Spinal cord (tissue), 9 donors: ENCODE measurements at regions not wholly inside any gene's neighbourhood (a gene's known extent, or its start where the extent isn't known, plus 50 kb on each side); places are given as distances from the start of the nearest gene placed in this dataset.

Experiments
- DNase-seq, 6 donors: peaks; one replicate each; pipeline versions ENCODE4 v3.0.0 to v3.0.0-alpha.2; 2013 to 2015; ENCODE audit warnings: low spot score in 6 of 6, low read depth in 4 of 6
- H3K27ac ChIP-seq: one replicate; pipeline ENCODE4 v1.5.1; 2013; ENCODE audit warnings: low read depth, low read length, control low read depth
- H3K27me3 ChIP-seq: one replicate; pipeline ENCODE4 v1.6.1; 2013; ENCODE audit warnings: low read length; ENCODE audit not compliant: control insufficient read depth, insufficient read depth
- H3K36me3 ChIP-seq: one replicate; pipeline ENCODE4 v1.6.1; 2013; ENCODE audit warnings: low read length; ENCODE audit not compliant: control insufficient read depth, insufficient read depth
- H3K4me1 ChIP-seq: one replicate; pipeline ENCODE4 v1.6.1; 2013; ENCODE audit warnings: low read length; ENCODE audit not compliant: control insufficient read depth, insufficient read depth
- H3K4me3 ChIP-seq: one replicate; pipeline ENCODE4 v1.5.1; 2013; ENCODE audit warnings: low read depth, low read length, control low read depth
- H3K9me3 ChIP-seq: one replicate; pipeline ENCODE4 v1.6.1; 2013; ENCODE audit warnings: low read length; ENCODE audit not compliant: control insufficient read depth, insufficient read depth
- WGBS: methylation state at CpG from one replicate; pipeline ENCODE4 v1.1.5; 2013; ENCODE audit warnings: missing lambda C conversion rate; ENCODE audit not compliant: insufficient coverage; 5-methylcytosine and 5-hydroxymethylcytosine counted together
- donor health status: healthy.

- no peak overlapping the region for H3K4me3 ChIP-seq
- H3K9me3 ChIP-seq: no peaks in the 10 kb centered on the region
- H3K27me3 ChIP-seq: no peaks in the 10 kb centered on the region
- no peak overlapping the region for H3K27ac ChIP-seq
- no peak for DNase-seq
- no peaks in the 10 kb centered on the region for H3K4me1 ChIP-seq
- WGBS: 32% methylated on average over 4 of the region's 7 CpGs
- no peaks in the 10 kb centered on the region for H3K36me3 ChIP-seq
These were observed 186.3 kb upstream of the XYLT1 start for GRCh38 chr16:17657045-17657444.

- 73% methylated on average over 1 of the region's 4 CpGs for WGBS
- no peak overlapping the region for H3K4me3 ChIP-seq
These were observed 183.8 kb upstream of the XYLT1 start for GRCh38 chr16:17654571-17654970.

GRCh38 chr16:17654142-17654541 is 183.4 kb upstream of the XYLT1 start:
- DNase-seq: no peak
- no peak overlapping the region for H3K4me3 ChIP-seq
- no peak overlapping the region for H3K27ac ChIP-seq
- H3K36me3 ChIP-seq: no peaks in the 10 kb centered on the region
- no peaks in the 10 kb centered on the region for H3K9me3 ChIP-seq
- WGBS: 61% methylated on average over 2 of the region's 4 CpGs
- H3K4me1 ChIP-seq: no peaks in the 10 kb centered on the region
- no peaks in the 10 kb centered on the region for H3K27me3 ChIP-seq

More at GRCh38 chr16:17654571-17654970, 183.8 kb upstream of the XYLT1 start:
- Histone ChIP-seq H3K4me1 (no peaks in the 10 kb centered on the region), H3K36me3 (no peaks in the 10 kb centered on the region), H3K27me3 (no peaks in the 10 kb centered on the region), H3K27ac (no peak overlapping the region), H3K9me3 (no peaks in the 10 kb centered on the region)
- DNase-seq: no peak

GRCh38 chr16:17647879-17648872 is 177.4 kb upstream of the XYLT1 start:
- no peaks in the 10 kb centered on the region for H3K27me3 ChIP-seq
- DNase-seq: no peak
- no peaks in the 10 kb centered on the region for H3K36me3 ChIP-seq
- no peak overlapping the region for H3K27ac ChIP-seq
- 81% methylated on average over 7 of the region's 8 CpGs for WGBS
- no peak overlapping the region for H3K4me3 ChIP-seq
- H3K4me1 ChIP-seq: no peaks in the 10 kb centered on the region
- no peaks in the 10 kb centered on the region for H3K9me3 ChIP-seq

GRCh38 chr16:17643935-17644334 is 173.2 kb upstream of the XYLT1 start:
- H3K4me1 ChIP-seq: no peaks in the 10 kb centered on the region

GRCh38 chr16:17641990-17642389 is 171.2 kb upstream of the XYLT1 start:
- DNase-seq: no peak
- H3K9me3 ChIP-seq: no peaks in the 10 kb centered on the region
- H3K27ac ChIP-seq: no peak overlapping the region
- H3K27me3 ChIP-seq: no peaks in the 10 kb centered on the region
- no peaks in the 10 kb centered on the region for H3K4me1 ChIP-seq
- H3K4me3 ChIP-seq: no peak overlapping the region
- H3K36me3 ChIP-seq: no peaks in the 10 kb centered on the region
- no CpG with 5 or more reads among the region's 2 CpGs for WGBS

More at GRCh38 chr16:17643935-17644334, 173.2 kb upstream of the XYLT1 start:
- Histone ChIP-seq H3K27ac (no peak overlapping the region), H3K9me3 (no peaks in the 10 kb centered on the region), H3K36me3 (no peaks in the 10 kb centered on the region), H3K4me3 (no peak overlapping the region), H3K27me3 (no peaks in the 10 kb centered on the region)
- DNase-seq: peak in 1 of 6 donors; percentile 48
- 80% methylated on average over 1 of the region's 2 CpGs for WGBS

- DNase-seq: no peak
- H3K4me3 ChIP-seq: no peak overlapping the region
- H3K36me3 ChIP-seq: no peaks in the 10 kb centered on the region
- no peaks in the 10 kb centered on the region for H3K4me1 ChIP-seq
- 58% methylated on average over 5 of the region's 8 CpGs for WGBS
- H3K27ac ChIP-seq: no peak overlapping the region
- no peaks in the 10 kb centered on the region for H3K27me3 ChIP-seq
- no peaks in the 10 kb centered on the region for H3K9me3 ChIP-seq
These were observed 167.4 kb upstream of the XYLT1 start for GRCh38 chr16:17638134-17638533.

GRCh38 chr16:17635183-17635582 is 164.4 kb upstream of the XYLT1 start:
- 83% methylated on average over 2 of the region's 6 CpGs for WGBS
- H3K27ac ChIP-seq: no peak overlapping the region

GRCh38 chr16:17633181-17633951 is 162.6 kb upstream of the XYLT1 start:
- H3K36me3 ChIP-seq: no peaks in the 10 kb centered on the region
- no peak overlapping the region for H3K4me3 ChIP-seq
- no peak overlapping the region for H3K27ac ChIP-seq
- DNase-seq: no peak
- H3K27me3 ChIP-seq: peaks cover 2% of the 10 kb centered on the region
- no peaks in the 10 kb centered on the region for H3K4me1 ChIP-seq
- H3K9me3 ChIP-seq: no peaks in the 10 kb centered on the region
- WGBS: 38% methylated on average over 5 of the region's 8 CpGs

More at GRCh38 chr16:17635183-17635582, 164.4 kb upstream of the XYLT1 start:
- H3K36me3 ChIP-seq: no peaks in the 10 kb centered on the region
- H3K4me3 ChIP-seq: no peak overlapping the region
- no peaks in the 10 kb centered on the region for H3K4me1 ChIP-seq
- no peaks in the 10 kb centered on the region for H3K9me3 ChIP-seq
- H3K27me3 ChIP-seq: peaks cover 2% of the 10 kb centered on the region
- DNase-seq: no peak
